Right lobe of liver (tissue), 6 donors: ENCODE measurements at regions not wholly inside any gene's neighbourhood (a gene's known extent, or its start where the extent isn't known, plus 50 kb on each side); places are given as distances from the start of the nearest gene placed in this dataset.

Experiments
- ATAC-seq, 4 donors: fragments of 200-7000 bp; cut with Tn5 transposase; one replicate each; pipeline ENCODE4 v1.9.1; 2020; ENCODE audit warnings: mild to moderate bottlenecking in 4 of 4, moderate library complexity in 4 of 4
- DNase-seq, 3 donors: peaks; one replicate each; pipeline ENCODE4 v3.0.0-alpha.2; 2020
- H3K27ac ChIP-seq, 3 donors: fragments of 200-600 bp; one replicate each; pipeline ENCODE4 v1.8.0; 2022
- H3K27me3 ChIP-seq, 2 donors: fragments of 200-600 bp; one replicate each; pipeline ENCODE4 v1.8.0; 2022
- H3K36me3 ChIP-seq, 4 donors: fragments of 200-600 bp; sonication (generic) in 1 of 4; one replicate each; pipeline versions ENCODE4 v1.5.1 to v1.8.0; 2017 to 2022; ENCODE audit warnings: control low read depth in 1 of 4
- H3K4me1 ChIP-seq, 4 donors: fragments of 200-600 bp; sonication (generic) in 1 of 4; one replicate each; pipeline versions ENCODE4 v1.5.1 to v1.8.0; 2017 to 2022; ENCODE audit warnings: control low read depth in 1 of 4
- H3K4me3 ChIP-seq, 3 donors: fragments of 200-600 bp; one replicate each; pipeline ENCODE4 v1.8.0; 2022
- H3K9me3 ChIP-seq, 4 donors: fragments of 200-600 bp; sonication (generic) in 1 of 4; one replicate each; pipeline versions ENCODE4 v1.5.1 to v1.8.0; 2017 to 2022; ENCODE audit warnings: control low read depth in 1 of 4
- POLR2A ChIP-seq: fragments of 450-650 bp; IDR thresholded peaks from one replicate; pipeline ENCODE4 v1.6.1; 2017; ENCODE audit warnings: antibody characterized with exemption, mild to moderate bottlenecking
- WGBS: methylation state at CpG from one replicate; pipeline ENCODE4 v1.1.6; 2018; ENCODE audit warnings: low coverage, low lambda C conversion rate; ENCODE audit not compliant: insufficient coverage; ENCODE audit errors: missing lambda C conversion rate; 5-methylcytosine and 5-hydroxymethylcytosine counted together
- intact Hi-C, 2 donors: fragments of 100-400 bp; cut with DNase I; formaldehyde crosslinking; loops; one replicate each; pipeline versions ENCODE4 v1.11.2 to v1.14.1; 2022
- TF ChIP-seq, protein P1 (sequence below), 4 donors: fragments of 200-600 bp in 3 of 4; fragments of 450-650 bp in 1 of 4; IDR thresholded peaks; one replicate each; pipeline versions ENCODE4 v1.5.1 to v1.8.0; 2016 to 2022; ENCODE audit warnings: antibody characterized with exemption in 4 of 4, mild to moderate bottlenecking in 2 of 4
- donor health status: DM: no; HTN: yes; CAD: no.
- donor health status: DM: no; HTN: no; CAD: no.
- donor health status: DM: no; HTN: no; CAD: no.
- donor health status: DM: no; HTN: yes; CAD: no.
- donor health status: DM: no; HTN: yes; CAD: no.

DNA sequence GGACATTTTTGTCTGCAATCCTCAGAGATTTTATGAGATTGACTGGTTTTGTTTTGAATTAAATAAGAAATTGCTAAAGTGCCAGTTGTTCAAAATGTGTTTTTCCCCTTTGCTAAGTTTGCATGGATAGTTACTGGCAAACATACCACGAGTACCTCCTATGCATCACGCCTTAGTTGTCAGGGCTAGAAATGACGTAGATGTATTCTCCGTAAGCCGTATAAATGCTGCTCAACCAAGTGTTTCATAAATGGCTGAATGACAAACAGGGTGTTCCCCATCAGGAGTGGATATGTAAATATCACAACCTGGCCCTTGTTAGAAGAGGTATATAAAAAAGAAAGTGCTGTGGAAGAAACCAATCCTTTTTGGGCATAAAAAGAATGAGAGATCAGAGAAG lies 341.1 kb upstream of the ZFP64 start:
- intact Hi-C loops: no loop called here
- no peaks in the 10 kb centered on the region for H3K9me3 ChIP-seq
- WGBS: 89% methylated on average over 5 of the region's 5 CpGs
- ATAC-seq: no peak
- H3K36me3 ChIP-seq: no peaks in the 10 kb centered on the region
- H3K27me3 ChIP-seq: no peaks in the 10 kb centered on the region
- no peak for TF ChIP-seq POLR2A
- TF ChIP-seq, protein P1, sequence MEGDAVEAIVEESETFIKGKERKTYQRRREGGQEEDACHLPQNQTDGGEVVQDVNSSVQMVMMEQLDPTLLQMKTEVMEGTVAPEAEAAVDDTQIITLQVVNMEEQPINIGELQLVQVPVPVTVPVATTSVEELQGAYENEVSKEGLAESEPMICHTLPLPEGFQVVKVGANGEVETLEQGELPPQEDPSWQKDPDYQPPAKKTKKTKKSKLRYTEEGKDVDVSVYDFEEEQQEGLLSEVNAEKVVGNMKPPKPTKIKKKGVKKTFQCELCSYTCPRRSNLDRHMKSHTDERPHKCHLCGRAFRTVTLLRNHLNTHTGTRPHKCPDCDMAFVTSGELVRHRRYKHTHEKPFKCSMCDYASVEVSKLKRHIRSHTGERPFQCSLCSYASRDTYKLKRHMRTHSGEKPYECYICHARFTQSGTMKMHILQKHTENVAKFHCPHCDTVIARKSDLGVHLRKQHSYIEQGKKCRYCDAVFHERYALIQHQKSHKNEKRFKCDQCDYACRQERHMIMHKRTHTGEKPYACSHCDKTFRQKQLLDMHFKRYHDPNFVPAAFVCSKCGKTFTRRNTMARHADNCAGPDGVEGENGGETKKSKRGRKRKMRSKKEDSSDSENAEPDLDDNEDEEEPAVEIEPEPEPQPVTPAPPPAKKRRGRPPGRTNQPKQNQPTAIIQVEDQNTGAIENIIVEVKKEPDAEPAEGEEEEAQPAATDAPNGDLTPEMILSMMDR (IDR thresholded peaks at IDR 0.05): no peak
- no peak for DNase-seq
- H3K27ac ChIP-seq: no peak overlapping the region
- no peak overlapping the region for H3K4me3 ChIP-seq
- H3K4me1 ChIP-seq: no peaks in the 10 kb centered on the region

DNA sequence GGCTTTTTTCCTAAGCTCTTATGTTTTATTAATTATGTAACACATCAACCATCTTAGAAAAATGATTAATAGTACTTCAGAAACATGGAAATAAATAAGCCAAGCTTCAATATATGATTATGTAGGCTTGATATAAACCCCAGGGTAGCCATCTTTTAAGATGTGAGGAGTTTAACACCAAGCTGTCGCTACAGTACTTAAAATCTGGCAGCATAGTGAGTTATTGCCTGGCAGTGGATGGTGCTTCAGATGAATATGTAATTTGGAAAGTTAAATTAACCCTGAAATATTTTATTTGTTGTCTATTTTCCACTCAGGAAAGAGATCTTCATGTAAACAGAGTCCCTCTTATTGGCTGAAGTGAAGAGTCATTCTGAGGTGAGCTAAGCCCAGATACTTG lies 339.0 kb upstream of the ZFP64 start:
- intact Hi-C loops: no loop called here
- Histone ChIP-seq H3K9me3 (no peaks in the 10 kb centered on the region), H3K27me3 (no peaks in the 10 kb centered on the region), H3K36me3 (no peaks in the 10 kb centered on the region), H3K4me3 (no peak overlapping the region), H3K27ac (no peak overlapping the region), H3K4me1 (no peaks in the 10 kb centered on the region)
- no peak for DNase-seq
- TF ChIP-seq, protein P1 (IDR thresholded peaks at IDR 0.05): no peak
- TF ChIP-seq POLR2A: no peak
- 77% methylated on average over 1 of the region's 1 CpG for WGBS
- ATAC-seq: no peak

DNA sequence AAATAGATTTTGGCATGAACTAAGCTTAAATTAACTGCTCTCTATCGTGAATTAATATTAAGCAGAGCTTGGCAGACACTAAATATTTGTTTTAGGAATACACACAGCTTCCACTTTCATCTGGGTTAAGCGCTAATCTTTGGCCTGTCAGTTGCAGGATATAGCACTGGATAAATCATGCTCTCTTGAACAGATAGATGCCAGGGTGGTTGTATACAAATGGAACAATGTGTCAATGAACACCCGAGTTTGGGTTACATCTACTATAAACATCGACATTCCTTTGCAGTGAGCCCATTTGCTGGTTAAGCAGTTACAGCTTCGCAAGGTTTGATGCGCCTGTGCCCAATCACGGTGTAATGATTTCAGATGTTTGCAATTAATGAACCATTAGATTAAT lies 338.2 kb upstream of the ZFP64 start:
- no peak overlapping the region for H3K4me3 ChIP-seq
- intact Hi-C loops: no loop called here
- TF ChIP-seq, protein P1 (IDR thresholded peaks at IDR 0.05): no peak
- no peak for TF ChIP-seq POLR2A
- whole genome bisulfite sequencing: 29% methylated on average over 4 of the region's 7 CpGs
- H3K9me3 ChIP-seq: no peaks in the 10 kb centered on the region
- no peaks in the 10 kb centered on the region for H3K36me3 ChIP-seq
- ATAC-seq: no peak
- H3K4me1 ChIP-seq: no peaks in the 10 kb centered on the region
- no peaks in the 10 kb centered on the region for H3K27me3 ChIP-seq
- H3K27ac ChIP-seq: no peak overlapping the region
- DNase-seq: no peak

DNA sequence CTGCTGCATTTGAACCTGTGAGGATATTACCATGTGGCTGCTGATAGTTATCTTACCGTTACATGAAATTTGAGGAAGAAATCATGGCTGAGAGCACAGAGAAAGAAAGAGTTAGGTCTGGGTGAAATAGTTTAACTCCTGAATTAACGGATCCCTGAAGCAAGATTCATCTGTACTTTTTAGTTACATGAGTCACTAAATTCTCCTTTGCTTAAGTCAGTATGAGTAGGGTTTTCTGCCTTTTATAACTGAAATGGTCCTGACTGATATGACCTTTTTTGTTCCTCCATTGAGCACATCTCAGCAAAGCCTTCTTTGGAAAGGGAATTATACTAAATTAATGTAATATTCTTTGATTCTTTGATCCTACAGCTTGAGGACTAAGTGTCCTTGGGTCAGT lies 333.3 kb upstream of the ZFP64 start:
- no peak for TF ChIP-seq POLR2A
- TF ChIP-seq, protein P1 (IDR thresholded peaks at IDR 0.05): no peak
- WGBS: 66% methylated on average over 2 of the region's 2 CpGs
- H3K27ac ChIP-seq: no peak overlapping the region
- no peaks in the 10 kb centered on the region for H3K4me1 ChIP-seq
- ATAC-seq (no peak), DNase-seq (no peak)
- no peaks in the 10 kb centered on the region for H3K36me3 ChIP-seq
- intact Hi-C loops: no loop called here
- H3K9me3 ChIP-seq: no peaks in the 10 kb centered on the region
- H3K27me3 ChIP-seq: no peaks in the 10 kb centered on the region
- H3K4me3 ChIP-seq: no peak overlapping the region

DNA sequence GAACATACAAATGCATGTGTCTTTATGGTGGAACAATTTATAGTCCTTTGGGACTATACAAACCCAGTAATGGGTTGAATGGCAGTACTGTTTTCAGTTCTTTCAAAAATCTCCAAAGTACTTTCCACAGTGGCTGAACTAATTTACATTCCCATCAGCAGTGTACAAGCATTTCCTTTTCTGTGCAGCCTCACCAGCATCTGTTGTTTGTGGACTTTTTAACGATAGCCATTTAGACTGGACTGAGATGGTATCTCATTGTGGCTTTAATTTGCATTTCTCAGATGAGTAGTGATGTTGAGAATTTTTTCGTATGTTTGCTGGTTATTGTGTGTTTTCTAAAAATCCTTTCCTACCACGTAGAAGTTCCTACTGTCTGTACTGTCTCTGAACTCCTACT lies 327.2 kb upstream of the ZFP64 start:
- intact Hi-C loops: no loop called here
- TF ChIP-seq, protein P1 (IDR thresholded peaks at IDR 0.05): no peak
- no peak for TF ChIP-seq POLR2A
- no peaks in the 10 kb centered on the region for H3K27me3 ChIP-seq
- H3K36me3 ChIP-seq: no peaks in the 10 kb centered on the region
- no peak overlapping the region for H3K27ac ChIP-seq
- no peaks in the 10 kb centered on the region for H3K9me3 ChIP-seq
- ATAC-seq (no peak), DNase-seq (no peak)
- no peaks in the 10 kb centered on the region for H3K4me1 ChIP-seq
- 36% methylated on average over 3 of the region's 3 CpGs for WGBS
- H3K4me3 ChIP-seq: no peak overlapping the region
